Activated T-helper 9 cell treated with anti-CD3 and anti-CD28 coated beads, Interleukin-2, amount 50 U/mL, for 16 hours (primary cell): ENCODE measurements at regions not wholly inside any gene's neighbourhood (a gene's known extent, or its start where the extent isn't known, plus 50 kb on each side); places are given as distances from the start of the nearest gene placed in this dataset.
"Not testable (repeated sequence)": the region's sequence is repeated elsewhere in the genome, so short reads cannot be mapped to it uniquely, and the experiment has no call there.

ENCODE experiments used
- DNase-seq: peaks from one replicate; pipeline ENCODE4 v3.0.0-alpha.2; 2020; ENCODE audit warnings: low read depth

DNA sequence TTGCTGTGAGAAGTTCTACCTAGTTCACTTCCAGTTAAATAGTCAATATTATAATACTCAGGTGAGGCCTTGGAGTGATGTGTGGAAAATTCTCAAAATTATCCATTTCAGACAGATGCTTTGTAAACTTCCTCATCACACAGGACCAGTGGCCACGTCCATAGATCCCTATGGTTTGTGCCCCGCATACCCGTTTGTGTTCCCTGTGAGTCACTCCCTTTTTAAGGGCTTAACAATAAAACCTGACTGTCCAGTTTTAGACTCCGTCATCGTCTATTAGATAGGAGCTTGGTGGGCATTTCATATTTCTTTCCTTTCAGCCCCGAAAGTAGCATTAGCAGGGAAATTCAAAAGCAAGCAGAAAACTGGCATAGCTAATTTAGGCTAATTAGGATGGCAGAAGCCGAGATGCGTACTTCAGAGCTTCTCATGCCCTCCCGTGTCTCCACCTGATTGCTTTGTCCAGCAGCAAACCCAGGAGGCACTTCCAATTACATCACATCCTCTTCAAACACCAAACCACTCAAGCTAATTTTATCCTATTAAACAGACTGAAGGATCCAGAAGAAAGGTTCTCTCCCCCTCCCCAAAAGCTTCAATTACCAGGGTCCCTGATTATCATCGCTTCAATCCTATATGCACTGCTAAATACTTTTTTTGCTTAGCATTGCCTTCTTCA is 186.6 kb upstream of the OTX2 start:
- no peak for DNase-seq

DNA sequence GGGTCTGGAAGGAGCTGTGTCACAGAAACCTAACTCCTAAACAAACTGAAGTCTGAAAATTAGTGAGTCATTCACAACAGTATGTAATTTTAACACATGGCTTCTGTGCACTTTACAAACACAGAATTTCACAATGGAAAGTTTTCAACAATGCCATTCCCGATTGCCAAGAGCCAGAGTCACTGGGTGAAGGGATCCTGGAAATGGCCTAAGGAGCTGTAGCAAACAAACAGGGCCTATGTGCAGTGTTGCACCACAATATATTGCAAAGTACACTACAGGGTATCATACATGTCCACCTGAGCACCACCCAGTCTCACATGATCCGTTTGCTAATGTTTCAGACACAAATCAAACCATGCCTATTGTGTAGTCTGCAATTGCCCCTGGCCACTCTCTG is 184.7 kb upstream of the OTX2 start:
- no peak for DNase-seq

DNA sequence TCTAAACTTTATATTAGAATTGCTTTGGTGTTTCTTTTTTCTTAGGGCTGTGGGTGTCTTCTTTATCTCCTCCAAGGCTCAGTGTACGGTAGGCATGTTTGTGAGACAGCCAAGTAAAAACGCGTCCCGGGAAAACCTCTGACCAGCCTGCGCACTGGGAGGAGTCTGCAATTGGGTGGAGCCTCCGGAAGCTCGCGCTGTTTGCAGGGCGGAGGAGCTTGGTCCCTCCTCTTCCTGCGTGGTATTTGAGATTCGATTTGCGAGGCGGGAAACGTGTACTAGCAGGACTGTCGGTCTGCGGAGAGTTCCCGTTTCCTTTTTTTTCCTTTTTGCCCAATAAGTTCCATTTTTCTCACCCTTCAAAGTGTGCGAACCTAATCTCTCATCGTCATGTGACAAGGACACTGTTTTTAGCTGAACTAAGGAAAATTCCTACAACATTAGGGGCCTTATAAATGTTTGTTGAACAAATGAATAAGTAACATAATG is 182.1 kb upstream of the OTX2 start:
- no peak for DNase-seq

DNA sequence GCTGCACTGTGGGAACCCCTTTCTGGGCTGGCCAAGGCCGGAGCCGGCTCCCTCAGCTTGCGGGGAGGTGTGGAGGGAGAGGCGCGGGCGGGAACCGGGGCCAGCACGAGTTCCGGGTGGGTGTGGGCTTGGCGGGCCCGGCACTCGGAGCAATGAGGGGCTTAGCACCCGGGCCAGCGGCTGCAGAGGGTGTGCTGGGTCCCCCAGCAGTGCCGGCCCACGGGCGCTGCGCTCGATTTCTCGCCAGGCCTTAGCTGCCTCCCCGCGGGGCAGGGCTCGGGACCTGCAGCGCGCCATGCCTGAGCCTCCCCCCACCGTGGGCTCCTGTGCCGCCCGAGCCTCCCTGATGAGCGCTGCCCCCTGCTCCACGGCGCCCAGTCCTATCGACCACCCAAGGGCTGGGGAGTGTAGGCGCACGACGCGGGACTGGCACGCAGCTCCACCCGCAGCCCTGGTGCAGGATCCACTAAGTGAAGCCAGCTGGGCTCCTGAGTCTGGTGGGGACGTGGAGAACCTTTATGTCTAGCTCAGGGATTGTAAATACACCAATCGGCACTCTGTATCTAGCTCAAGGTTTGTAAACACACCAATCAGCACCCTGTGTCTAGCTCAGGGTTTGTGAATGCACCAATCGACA is 180.8 kb upstream of the OTX2 start:
- not testable (repeated sequence) for DNase-seq

DNA sequence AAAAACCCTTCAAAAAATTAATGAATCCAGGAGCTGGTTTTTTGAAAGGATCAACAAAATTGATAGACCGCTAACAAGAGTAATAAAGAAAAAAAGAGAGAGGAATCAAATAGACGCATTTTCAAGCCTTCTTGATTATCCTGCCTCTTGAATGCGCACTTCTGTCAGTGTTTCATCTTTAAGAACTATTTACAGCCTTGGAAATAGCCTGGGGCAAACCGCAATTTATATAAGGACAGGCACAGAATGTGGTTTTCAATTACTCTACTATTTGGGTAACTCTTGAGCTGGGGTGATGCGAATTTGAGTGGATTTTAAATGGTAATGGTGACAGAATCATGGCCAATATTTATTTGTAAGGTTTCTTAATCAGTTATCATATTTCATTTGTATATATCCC is 179.1 kb upstream of the OTX2 start:
- no peak for DNase-seq

DNA sequence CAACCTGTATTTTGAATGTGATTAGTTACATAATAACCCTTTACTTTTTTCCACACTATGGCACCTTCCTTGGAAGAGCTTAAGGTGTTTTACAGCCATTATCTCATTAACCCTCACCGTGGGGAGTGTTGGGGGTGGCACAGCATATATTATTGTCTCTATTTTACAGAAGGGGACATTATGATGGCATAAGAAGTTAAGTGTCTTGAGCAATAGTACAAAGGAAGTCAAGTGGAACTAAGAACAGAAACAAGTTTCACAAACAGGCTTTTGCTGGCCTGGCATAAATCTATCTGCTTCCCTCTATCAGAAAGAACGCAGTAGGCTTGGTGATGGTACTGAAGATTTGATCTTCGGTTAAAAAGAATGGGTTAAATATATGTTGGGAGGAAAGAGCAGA is 169.7 kb upstream of the OTX2 start:
- no peak for DNase-seq

DNA sequence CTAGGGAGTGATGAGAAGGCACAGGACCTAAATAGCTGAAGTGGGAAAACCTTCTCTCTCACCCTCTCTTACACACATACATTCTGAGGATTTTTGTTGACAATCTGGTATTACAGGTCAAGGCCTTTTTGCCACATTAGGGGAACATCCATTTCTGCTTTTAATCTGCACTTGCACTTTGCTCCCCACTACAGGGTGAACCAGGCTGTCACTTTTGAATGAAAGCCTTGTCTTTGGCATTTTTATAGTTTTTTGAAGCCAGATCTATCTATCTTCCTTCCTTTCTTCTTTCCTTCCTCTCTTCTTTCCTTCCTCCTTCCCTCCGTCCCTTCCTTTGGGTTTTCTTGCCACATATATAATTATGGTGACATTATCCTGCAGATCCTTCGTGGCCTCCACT is 165.9 kb upstream of the OTX2 start:
- no peak for DNase-seq

DNA sequence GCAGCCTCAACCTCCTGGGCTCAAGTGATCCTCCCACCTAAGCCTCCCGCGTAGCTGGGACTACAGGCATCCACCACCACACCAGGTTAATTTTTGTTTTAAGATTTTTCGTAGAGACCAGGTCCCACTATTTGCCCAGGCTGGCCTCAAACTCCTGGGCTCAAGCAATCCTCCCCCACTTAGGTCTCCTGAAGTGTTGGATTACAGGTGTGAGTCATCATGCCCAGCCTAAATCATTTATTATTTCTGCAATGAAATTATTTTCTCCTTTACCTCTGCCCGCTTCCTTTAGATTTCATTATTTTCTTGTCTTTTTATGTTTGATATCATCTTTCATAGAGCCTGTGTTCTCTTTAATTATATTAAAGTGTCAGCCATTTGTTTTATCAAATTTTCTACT is 165.2 kb upstream of the OTX2 start:
- DNase-seq, result no peak

DNA sequence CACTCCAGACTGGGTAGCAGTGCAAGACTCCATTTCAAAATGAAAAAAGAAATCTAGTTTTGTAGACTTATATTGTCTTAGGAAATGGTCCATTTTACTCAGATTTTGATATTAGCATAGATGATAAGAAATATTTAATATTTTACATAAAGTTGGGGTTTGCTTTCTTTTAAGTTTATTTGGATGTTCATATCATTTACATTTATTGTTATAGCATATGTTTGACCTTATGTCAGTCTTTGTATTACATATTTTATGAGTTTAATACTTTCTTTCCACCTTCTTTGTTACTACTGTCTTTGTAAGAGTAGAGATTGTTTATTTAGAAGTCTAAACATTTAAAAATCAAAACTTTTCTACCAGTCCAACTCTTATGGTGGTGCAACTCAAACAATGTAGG is 162.7 kb upstream of the OTX2 start:
- no peak for DNase-seq

DNA sequence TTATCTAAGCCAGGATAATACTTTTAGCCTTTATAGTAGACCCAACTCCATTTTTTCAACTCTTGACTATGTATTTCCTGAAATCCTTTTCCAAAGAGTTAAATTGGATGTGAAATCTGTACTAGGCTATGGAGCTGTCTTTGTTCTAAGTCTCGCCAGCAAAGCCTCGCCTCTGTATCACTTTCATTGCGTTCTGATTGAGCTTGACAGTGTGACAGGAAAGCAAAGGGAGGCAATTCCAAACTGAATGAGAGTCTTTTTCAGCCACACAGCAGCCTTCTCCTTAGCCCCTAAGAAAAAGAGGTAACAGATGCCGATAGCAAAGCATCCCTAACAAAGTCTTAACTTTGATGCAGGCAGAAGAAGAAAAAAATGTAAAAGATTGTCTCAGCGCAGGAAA is 154.6 kb upstream of the OTX2 start:
- no peak for DNase-seq

DNA sequence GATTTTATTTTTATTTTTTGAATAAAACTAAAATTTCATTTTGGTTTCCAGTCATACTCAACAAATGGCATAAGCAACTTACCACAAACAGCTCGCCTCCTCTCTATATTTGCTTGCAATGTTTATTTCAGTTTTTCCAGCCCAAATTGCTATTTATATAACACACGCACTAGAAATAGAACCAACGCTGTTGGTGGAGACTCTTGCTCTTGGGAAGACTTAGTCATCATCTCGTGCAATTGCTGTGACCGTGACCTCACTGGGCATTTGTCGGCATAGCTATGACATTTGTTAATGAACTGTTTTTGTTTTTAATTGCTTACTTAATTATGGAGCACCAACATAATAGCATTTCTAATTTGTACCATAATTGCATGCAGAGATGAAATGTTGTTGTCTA is 153.1 kb upstream of the OTX2 start:
- DNase-seq, result no peak

DNA sequence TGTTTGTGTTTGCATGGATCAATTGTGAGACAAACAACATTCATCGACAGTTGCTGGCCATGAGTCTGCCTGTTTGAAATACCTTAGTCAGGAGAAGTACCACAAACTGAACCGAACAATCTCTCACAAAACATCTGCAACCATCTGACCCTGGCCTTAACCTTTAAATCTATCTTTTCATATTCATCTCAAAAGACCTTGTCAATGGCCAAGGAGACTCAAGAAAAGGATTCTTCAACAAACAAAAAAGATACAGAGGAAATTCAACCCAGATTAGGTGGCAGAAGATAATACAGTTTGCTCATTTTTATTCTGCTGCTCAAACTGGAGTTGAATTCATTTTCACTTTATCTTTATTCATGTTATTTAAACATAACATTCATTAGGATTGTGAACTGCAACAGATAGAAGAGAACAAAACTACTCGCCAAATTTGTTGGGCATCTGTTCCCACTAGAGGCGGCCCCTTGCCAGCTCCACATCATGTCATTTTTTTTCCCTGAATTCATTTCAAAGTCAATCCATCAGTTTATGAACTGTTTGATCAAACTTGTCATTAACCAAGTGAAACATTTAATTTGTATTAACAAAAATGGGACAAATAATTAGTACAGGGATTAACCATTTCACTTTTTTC is 152.3 kb upstream of the OTX2 start:
- no peak for DNase-seq

DNA sequence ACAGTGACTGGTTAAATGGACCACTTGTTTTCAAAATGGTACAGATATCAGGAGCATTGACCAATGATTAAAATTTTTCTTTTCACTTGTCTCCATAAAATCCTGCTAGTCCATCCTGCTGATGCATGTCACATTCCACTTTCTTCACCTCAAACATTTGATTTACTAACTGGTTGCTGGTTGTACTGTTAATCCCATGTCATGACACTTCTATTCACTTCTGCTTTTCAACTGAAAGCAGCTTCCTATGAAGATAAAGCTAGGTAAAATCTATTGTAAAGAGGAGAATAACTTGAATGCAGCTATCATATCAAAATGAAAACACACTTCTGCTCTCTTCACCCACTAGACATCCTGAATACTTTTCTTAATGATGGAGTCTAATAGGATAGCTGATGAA is 149.6 kb upstream of the OTX2 start:
- DNase-seq, result no peak

DNA sequence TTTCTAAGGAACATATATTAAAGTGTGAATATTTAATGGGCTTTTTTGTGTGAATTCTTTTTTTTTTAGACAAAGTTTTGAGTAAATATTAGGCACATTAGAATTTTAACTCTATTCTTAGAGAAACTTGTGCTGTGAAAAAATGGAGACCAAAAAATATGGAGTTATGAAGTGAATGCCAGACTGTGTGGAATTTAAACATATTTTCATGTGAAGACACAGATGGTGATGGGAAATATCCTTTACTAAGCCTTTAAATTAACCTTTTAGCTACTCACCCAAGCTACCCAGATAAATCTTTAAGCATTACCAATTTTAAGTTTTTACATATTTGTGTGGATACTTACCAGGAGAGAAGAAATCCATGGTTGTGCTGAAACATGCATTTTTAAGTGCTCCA is 148.8 kb upstream of the OTX2 start:
- no peak for DNase-seq

DNA sequence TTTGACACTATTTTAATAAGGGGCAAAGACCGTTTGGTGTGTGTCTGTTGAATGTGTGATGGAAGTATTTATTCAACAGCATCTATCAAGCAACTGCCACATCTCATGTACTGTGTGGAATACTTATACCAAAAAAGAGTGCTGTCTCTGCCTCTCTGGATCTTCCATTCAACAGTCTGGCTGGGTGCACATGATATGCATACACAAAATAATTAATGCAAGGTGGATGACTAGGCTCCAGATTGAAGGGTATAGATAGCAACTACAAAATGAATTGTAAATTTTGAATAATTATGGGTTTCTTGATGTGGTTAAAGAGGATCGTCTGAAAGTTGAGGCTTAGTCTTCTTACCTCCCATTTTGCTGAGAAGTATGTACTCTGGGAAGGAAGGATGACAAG is 145.9 kb upstream of the OTX2 start:
- DNase-seq, result no peak

DNA sequence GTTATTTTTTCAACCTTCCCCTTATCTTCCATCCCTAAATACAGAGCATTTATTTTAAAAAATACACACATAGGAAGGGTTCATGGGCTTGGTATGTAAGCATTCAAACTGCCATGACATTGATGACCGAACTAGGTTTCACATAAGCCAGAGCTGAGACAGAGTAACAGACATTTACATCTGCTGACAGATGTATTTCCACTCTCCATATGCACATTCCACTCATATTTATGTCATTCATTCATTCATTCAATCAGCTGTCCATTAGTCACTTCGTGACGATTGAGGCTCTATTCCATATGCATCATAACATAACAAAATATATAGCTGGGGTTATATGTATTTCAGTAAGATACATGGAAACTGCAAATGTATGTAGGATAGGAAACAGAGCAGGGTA is 145.5 kb upstream of the OTX2 start:
- no peak for DNase-seq

DNA sequence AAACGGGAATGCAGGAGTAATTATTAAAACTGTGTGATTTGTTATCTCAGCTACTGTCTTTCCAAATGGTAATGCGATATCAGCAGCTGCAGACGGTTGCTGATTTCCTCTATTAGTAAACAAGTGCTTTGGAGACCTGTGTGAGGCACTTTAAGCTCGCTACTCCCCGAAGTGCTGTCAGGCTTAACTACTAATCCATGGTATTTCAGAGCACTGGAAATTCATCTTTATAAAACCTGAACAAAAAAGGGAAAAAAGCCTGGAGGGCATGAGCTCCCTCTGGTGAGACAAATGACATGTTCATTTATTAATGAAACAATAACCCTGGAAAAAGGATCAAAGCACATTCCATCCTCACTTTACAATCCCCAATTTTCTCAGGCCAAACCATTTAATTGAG is 143.6 kb upstream of the OTX2 start:
- no peak for DNase-seq

DNA sequence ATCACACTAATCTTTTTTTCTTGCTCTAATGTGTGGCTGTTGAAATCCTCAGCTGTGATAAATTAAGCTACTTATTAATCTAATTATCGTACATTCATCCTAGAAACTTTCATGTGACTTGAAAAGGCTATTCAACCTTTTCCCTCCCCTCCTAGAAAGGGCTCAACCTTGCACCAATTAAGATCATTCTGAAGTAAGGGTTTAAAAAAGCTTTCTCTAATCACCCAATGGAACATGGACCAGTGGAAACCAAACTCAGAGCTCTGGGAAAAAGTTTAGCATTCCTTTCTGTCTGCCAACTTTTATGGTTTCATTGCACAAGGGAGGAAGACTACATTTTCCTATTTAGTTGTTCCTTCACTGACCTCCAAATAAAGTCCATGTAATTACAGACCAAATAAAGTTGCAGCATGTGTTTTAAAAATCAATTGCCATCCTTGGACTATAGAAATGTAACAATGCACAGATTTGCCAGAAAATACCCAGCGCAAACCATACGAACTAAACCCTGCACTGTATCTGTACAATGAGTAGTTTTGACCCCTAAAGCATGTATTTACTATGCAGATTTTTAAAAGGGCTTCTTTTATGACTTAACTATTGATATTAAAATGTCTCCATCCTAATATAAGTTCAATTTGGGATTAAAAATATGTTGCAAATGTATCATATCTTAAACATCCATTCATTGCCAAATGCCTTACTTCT is 142.6 kb upstream of the OTX2 start:
- no peak for DNase-seq

DNA sequence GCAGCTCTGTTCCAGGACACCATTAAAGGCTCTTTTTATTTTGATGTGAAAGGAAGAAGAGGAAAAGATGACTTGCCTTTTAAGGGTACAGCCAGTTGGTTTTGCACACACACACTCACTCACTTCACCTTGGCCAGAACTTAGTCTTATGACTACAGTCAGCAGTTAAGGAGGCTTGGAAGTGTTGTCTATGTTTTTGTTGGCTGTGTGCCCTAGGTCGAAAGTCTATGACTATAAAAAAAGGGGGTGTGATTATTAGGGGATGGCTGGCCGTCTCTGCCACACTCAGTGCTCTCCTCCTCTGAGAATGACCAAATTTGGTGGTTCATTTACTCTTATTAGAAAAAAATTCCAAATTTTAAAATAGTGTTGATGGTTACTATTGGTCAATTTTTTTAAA is 139.5 kb upstream of the OTX2 start:
- no peak for DNase-seq

DNA sequence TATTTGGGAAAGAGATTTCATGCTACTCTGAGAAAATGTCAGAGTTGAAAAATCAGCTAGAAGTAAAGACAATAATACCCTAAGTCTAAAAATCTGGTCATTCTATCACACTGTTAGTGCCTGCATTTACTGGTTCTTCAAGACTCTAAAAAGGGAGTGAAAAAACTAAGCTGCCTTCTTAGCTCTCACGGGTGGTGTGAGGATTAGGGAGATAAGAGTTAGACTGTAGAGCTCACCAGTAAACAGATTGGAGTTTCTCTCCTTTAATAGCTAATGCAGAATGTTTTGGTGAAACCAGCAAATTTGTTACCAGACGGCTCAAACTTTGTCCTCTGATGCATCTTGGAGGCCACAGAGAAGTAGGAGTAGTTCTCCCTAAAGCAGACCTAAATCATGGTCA is 135.0 kb upstream of the OTX2 start:
- DNase-seq, result no peak

DNA sequence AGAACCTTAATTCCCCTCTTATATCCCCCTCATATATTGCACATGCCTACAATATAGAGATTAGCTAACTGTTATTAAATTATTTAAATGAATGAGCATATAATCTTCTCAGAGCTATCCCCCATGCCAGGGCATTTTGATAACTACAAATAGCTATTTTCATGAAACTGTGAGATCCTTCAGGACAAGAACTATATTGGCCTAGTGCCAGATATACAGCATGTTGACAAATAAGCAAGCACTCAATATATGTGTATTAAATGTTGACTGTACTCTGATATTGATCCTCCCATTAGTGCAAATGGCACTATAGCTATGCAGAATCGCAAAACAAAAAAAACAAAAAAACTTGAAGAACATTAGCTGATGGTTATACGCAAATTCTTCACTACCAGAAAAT is 134.1 kb upstream of the OTX2 start:
- DNase-seq, result no peak

DNA sequence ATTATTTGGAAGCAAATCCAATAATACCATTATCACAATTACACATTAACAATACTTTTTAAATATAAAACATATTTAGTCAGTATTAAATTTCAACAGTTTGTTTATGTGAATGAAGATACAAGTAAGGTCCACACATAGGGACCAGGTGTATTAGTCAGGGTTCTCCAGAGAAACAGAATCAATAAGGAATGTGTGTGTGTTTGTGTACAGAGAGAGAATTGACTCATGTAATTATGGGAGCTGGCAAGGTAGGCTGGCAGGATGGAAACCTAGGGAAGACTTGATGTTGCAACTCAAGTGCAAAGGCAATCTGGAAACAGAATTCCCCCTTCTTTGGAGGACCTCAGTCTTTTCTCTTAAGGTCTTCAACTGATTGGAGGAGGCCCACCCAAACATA is 123.2 kb upstream of the OTX2 start:
- DNase-seq, result no peak
